Activated CD8-positive, alpha-beta memory T cell treated with anti-CD3 and anti-CD28 coated beads, Interleukin-2, amount 50 U/mL, for 4 hours (primary cell): ENCODE measurements at regions not wholly inside any gene's neighbourhood (a gene's known extent, or its start where the extent isn't known, plus 50 kb on each side); places are given as distances from the start of the nearest gene placed in this dataset.
"Not testable (repeated sequence)": the region's sequence is repeated elsewhere in the genome, so short reads cannot be mapped to it uniquely, and the experiment has no call there.

Experiments
- DNase-seq: peaks from one replicate; pipeline ENCODE4 v3.0.0-alpha.2; 2020

GRCh38 chr14:71448431-71449315 lies 483.6 kb upstream of the RGS6 start:
- DNase-seq, result no peak

GRCh38 chr14:71449316-71450055 lies 482.7 kb upstream of the RGS6 start:
- no peak for DNase-seq

GRCh38 chr14:71451501-71451900 lies 480.7 kb upstream of the RGS6 start:
- DNase-seq, result no peak

- DNase-seq, result no peak
Measured at GRCh38 chr14:71452539-71452938, 479.7 kb upstream of the RGS6 start.

GRCh38 chr14:71452987-71453386 lies 479.2 kb upstream of the RGS6 start:
- no peak for DNase-seq

- DNase-seq, result no peak
Measured at GRCh38 chr14:71454010-71454409, 478.2 kb upstream of the RGS6 start.

GRCh38 chr14:71454513-71455332 lies 477.5 kb upstream of the RGS6 start:
- DNase-seq, result no peak

GRCh38 chr14:71460091-71460490 lies 472.1 kb upstream of the RGS6 start:
- DNase-seq, result no peak

- DNase-seq, result not testable (repeated sequence)
Measured at GRCh38 chr14:71461617-71462016, 470.6 kb upstream of the RGS6 start.

- no peak for DNase-seq
Measured at GRCh38 chr14:71463807-71464206, 468.4 kb upstream of the RGS6 start.

- DNase-seq, result no peak
Measured at GRCh38 chr14:71464840-71465239, 467.4 kb upstream of the RGS6 start.

GRCh38 chr14:71465316-71465715 lies 466.9 kb upstream of the RGS6 start:
- no peak for DNase-seq

- DNase-seq, result no peak
Measured at GRCh38 chr14:71466251-71466650, 466.0 kb upstream of the RGS6 start.

GRCh38 chr14:71466946-71467345 lies 465.3 kb upstream of the RGS6 start:
- DNase-seq, result no peak

GRCh38 chr14:71467361-71467811 lies 464.8 kb upstream of the RGS6 start:
- DNase-seq, result no peak

GRCh38 chr14:71468701-71469100 lies 463.5 kb upstream of the RGS6 start:
- DNase-seq, result no peak

- DNase-seq, result no peak
Measured at GRCh38 chr14:71469643-71470335, 462.4 kb upstream of the RGS6 start.

GRCh38 chr14:71471634-71472355 lies 460.4 kb upstream of the RGS6 start:
- DNase-seq, result no peak

GRCh38 chr14:71472356-71473340 lies 459.6 kb upstream of the RGS6 start:
- DNase-seq, result no peak

- no peak for DNase-seq
Measured at GRCh38 chr14:71473843-71474242, 458.4 kb upstream of the RGS6 start.
